ENCODE measurements at regions not wholly inside any gene's neighbourhood (a gene's known extent, or its start where the extent isn't known, plus 50 kb on each side); places are given as distances from the start of the nearest gene placed in this dataset.

GRCh38 chr12:30203981-30204380 lies 420.2 kb upstream of the TMTC1 start:
- TF ChIP-seq POLR2A (IDR thresholded peaks at IDR 0.05) (no peak), CTCF (IDR thresholded peaks at IDR 0.05) (no peak)
